Esophagus mucosa (tissue), 1 donor: ENCODE measurements at regions not wholly inside any gene's neighbourhood (a gene's known extent, or its start where the extent isn't known, plus 50 kb on each side); places are given as distances from the start of the nearest gene placed in this dataset.

Experiments used
- ATAC-seq: fragments of 200-7000 bp; cut with Tn5 transposase; one replicate; pipeline ENCODE4 v1.9.1; 2020
- donor health status: DM: yes; HTN: yes; CAD: no.

DNA sequence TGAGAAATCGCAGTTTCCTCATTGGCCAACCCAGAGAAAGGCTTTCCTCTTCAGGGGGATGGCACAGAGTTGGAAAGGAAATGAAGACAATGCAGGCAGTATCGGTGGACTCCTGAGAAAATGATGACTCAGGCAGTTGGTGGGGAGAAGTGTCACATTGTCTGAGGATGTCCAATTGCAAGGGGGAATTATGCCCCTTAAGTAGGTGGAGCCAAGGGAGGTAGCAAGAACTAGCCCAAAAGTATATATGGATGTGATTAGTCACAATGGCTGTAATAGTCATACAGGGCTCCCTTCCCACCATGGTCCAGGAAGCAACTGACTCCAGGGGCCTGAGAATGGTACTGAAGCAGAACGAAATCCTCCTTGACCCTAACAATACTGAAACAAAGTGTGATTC is 58.3 kb upstream of the EGFR start:
- ATAC-seq = no peak

DNA sequence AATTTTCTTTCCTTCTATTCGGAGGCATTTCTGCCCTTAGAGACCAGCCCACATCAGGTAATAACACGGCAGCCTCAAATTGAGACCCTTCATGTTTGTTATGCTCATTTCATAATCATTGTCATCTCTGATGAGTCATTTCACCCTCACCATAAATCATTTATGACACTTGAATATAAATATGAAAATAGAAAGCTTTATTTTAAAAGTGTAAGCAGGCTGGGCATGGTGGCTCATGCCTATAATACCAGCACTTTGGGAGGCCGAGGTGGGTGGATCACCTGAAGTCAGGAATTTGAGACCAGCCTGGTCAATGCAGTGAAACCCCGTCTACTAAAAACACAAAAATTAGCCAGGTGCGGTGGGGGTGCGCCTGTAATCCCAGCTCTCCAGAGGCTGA is 57.4 kb upstream of the EGFR start:
- ATAC-seq = no peak

DNA sequence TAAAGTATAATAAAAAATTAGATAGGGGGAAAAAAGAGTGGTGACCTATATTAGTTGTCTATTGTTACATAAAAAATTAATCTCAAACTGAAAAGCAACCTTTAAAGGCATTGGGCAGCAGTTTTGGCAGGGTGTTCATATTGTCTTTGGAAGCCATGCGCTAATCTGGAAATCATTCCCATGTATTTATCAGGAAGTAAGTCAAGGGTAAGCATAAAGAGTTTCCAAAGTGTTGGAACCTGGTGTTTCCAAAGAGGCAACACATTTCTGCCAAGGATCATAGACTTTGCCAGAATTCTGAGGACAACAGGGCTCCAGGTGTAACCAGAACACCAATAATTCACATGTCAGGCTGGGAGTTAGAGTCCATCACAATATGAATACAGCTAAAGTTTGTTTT is 55.7 kb upstream of the EGFR start:
- no peak for ATAC-seq

DNA sequence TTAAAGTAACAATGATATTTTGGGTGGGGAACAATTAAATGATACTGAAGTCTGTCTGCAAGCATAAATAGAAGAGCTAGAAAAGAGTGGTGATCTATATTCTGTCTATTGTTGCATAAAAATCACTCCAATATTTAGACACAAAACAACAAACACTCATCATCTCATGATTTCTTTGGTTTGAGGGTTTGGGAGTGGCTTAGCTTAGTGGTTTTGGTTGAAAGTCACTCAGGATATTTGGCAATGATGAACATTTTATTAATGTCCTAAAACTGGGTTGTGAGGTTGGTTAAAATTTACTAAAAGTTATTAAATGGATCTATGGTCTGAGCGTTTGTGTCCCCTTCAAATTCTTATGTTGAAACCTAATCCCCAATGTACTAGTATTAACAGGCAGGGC is 54.7 kb upstream of the EGFR start:
- ATAC-seq = no peak

DNA sequence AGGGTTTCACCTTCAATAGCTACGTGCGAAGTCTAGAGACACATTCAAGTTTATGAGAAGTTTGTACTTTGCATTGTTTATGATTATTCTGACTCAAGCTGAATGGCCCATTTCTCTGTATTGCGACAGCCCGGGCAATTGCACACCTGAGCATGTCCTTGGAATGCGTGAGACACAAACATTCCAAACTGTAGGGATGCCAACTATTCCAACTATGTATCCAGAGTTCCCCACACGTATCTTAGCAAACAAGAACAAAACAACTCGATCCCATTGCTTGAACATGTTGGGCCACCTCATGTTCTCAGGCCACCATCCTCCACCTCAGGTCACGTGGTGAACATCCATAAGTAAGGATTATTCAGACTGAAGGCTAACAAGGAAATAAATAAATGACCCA is 51.4 kb upstream of the EGFR start:
- peak; percentile 78 for ATAC-seq

DNA sequence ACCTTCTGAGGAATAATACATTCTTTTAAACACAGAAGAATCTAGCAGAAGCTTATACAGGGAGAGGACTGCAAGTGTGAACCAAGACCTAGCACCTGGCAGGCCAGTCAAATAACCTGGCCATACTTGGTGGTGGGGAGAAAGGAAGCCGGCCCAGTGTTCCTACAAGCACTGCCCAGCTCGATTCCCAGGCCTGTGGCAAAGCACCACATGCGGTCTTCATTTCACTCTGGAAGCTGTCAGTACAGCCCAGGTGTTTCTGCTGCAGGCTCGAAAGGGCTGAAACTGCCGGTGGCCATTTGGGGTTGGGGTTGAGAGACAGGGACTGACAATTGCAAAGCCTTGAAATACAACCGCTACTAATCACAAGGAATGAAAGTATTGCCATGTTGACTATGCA is 50.8 kb upstream of the EGFR start:
- ATAC-seq = no peak
